H1 (cell line): ENCODE measurements at regions not wholly inside any gene's neighbourhood (a gene's known extent, or its start where the extent isn't known, plus 50 kb on each side); places are given as distances from the start of the nearest gene placed in this dataset.

Source experiments
- CTCF ChIA-PET: fragments of 300-600 bp; sonication (Branson Sonifier 250); formaldehyde crosslinking; loops from one replicate; lab custom pipeline; 2021; ENCODE audit not compliant: partially characterized antibody; lab: Charles Lee
- POLR2A ChIA-PET: fragments of 300-600 bp; sonication (Branson Sonifier 250); formaldehyde crosslinking; loops from one replicate; lab custom pipeline; 2021; ENCODE audit warnings: inconsistent platforms; ENCODE audit not compliant: partially characterized antibody; lab: Charles Lee
- DNase-seq, 2 experiments: peaks; one replicate each; pipeline versions ENCODE4 v3.0.0 to v3.0.0-alpha.2; 2010 to 2022; ENCODE audit warnings: low spot score in 2 of 2, low read depth in 1 of 2, mixed read lengths in 1 of 2
- FAIRE-seq: peaks from 2 replicates; lab custom pipeline; 2011; peaks lifted over from hg19 to GRCh38; lab: Jason Lieb, UNC
- H2AFZ ChIP-seq: 2 replicates; pipeline ENCODE4 v1.8.1; 2012; ENCODE audit warnings: low read length, inconsistent platforms
- H2AK5ac ChIP-seq: 2 replicates; pipeline ENCODE4 v1.6.1; 2013; ENCODE audit warnings: low read depth, low read length
- H2BK120ac ChIP-seq: replicated peaks from 2 replicates; pipeline ENCODE3; 2013; ENCODE audit warnings: low read depth, low read length, inconsistent platforms
- H2BK12ac ChIP-seq: 2 replicates; pipeline ENCODE4 v1.6.1; 2013; ENCODE audit warnings: low read depth, low read length
- H2BK15ac ChIP-seq: 2 replicates; pipeline ENCODE4 v1.6.1; 2013; ENCODE audit warnings: low read length
- H2BK20ac ChIP-seq: 2 replicates; pipeline ENCODE4 v1.6.1; 2013; ENCODE audit warnings: low read length
- H2BK5ac ChIP-seq: 2 replicates; pipeline ENCODE4 v1.6.1; 2013; ENCODE audit warnings: low read depth, low read length
- H3K14ac ChIP-seq: 2 replicates; pipeline ENCODE4 v1.6.1; 2013; ENCODE audit warnings: inconsistent platforms; ENCODE audit not compliant: insufficient read length
- H3K18ac ChIP-seq: 2 replicates; pipeline ENCODE4 v1.6.1; 2013; ENCODE audit warnings: low read length; ENCODE audit errors: extremely low read depth
- H3K23ac ChIP-seq: 2 replicates; pipeline ENCODE4 v1.6.1; 2013; ENCODE audit warnings: inconsistent platforms; ENCODE audit not compliant: insufficient read length
- H3K23me2 ChIP-seq: 2 replicates; pipeline ENCODE4 v1.6.1; 2013; ENCODE audit warnings: low read depth, low read length
- H3K27ac ChIP-seq: 2 replicates; pipeline ENCODE4 v1.6.1; 2011; ENCODE audit warnings: low read depth, low read length, inconsistent platforms
- H3K27me3 ChIP-seq, 4 experiments: replicated peaks in 1 of 4; 1 replicate in 1 of 4; 2 replicates in 3 of 4; pipeline versions ENCODE4 v1.6.1 to v1.8.1; 2011 to 2013; ENCODE audit warnings: low read length in 3 of 4, mild to moderate bottlenecking in 3 of 4, inconsistent platforms in 2 of 4, mixed read lengths in 2 of 4, moderate library complexity in 1 of 4; ENCODE audit not compliant: control insufficient read depth in 3 of 4, insufficient read depth in 3 of 4; ENCODE audit errors: extremely low read depth in 1 of 4
- H3K36me3 ChIP-seq, 4 experiments: 2 replicates each; pipeline versions ENCODE4 v1.6.1 to v1.8.1; 2011 to 2013; ENCODE audit warnings: mild to moderate bottlenecking in 4 of 4, low read length in 3 of 4, moderate library complexity in 2 of 4, control low read depth in 1 of 4, inconsistent platforms in 1 of 4; ENCODE audit not compliant: insufficient read depth in 4 of 4, control insufficient read depth in 2 of 4
- H3K4ac ChIP-seq: replicated peaks from 2 replicates; pipeline ENCODE3; 2013; ENCODE audit warnings: low read length, low read depth, mixed read lengths, inconsistent platforms; ENCODE audit not compliant: insufficient read length
- H3K4me1 ChIP-seq, 4 experiments: replicated peaks in 1 of 4; 1 replicate in 1 of 4; 2 replicates in 3 of 4; pipeline versions ENCODE4 v1.6.1 to v1.8.1; 2011 to 2013; ENCODE audit warnings: low read length in 3 of 4, inconsistent platforms in 2 of 4, mixed read lengths in 1 of 4; ENCODE audit not compliant: insufficient read depth in 4 of 4, control insufficient read depth in 3 of 4
- H3K4me2 ChIP-seq, 2 experiments: 2 replicates each; pipeline versions ENCODE4 v1.6.1 to v1.8.1; 2011 to 2013; ENCODE audit warnings: low read depth in 2 of 2, low read length in 2 of 2, control low read depth in 1 of 2, inconsistent platforms in 1 of 2, mild to moderate bottlenecking in 1 of 2; ENCODE audit not compliant: insufficient read depth in 1 of 2
- H3K4me3 ChIP-seq, 4 experiments: fragments of 200-600, 300-600 bp in 1 of 4; sonication (generic), shearing (Covaris generic), sonication (Bioruptor Twin) in 1 of 4; 2 replicates each; pipeline versions ENCODE4 v1.5.1 to v1.8.1; 2011 to 2016; ENCODE audit warnings: low read length in 4 of 4, low read depth in 3 of 4, control low read depth in 2 of 4, inconsistent platforms in 2 of 4, mild to moderate bottlenecking in 2 of 4, mixed read lengths in 1 of 4, moderate library complexity in 1 of 4; ENCODE audit not compliant: insufficient read depth in 2 of 4; ENCODE audit errors: extremely low read depth in 1 of 4
- H3K56ac ChIP-seq: replicated peaks from 2 replicates; pipeline ENCODE3; 2013; ENCODE audit warnings: low read depth, mild to moderate bottlenecking, mixed read lengths, low read length, inconsistent platforms; ENCODE audit not compliant: insufficient read length
- H3K79me1 ChIP-seq: 2 replicates; pipeline ENCODE4 v1.6.1; 2013; ENCODE audit warnings: low read depth, low read length, control low read depth
- H3K79me2 ChIP-seq, 2 experiments: 2 replicates each; pipeline versions ENCODE4 v1.6.1 to v1.8.1; 2012 to 2013; ENCODE audit warnings: low read length in 2 of 2, mild to moderate bottlenecking in 2 of 2, inconsistent platforms in 1 of 2; ENCODE audit not compliant: insufficient read depth in 2 of 2, control insufficient read depth in 1 of 2
- H3K9ac ChIP-seq, 4 experiments: replicated peaks in 1 of 4; 1 replicate in 1 of 4; 2 replicates in 3 of 4; pipeline versions ENCODE4 v1.6.1 to v1.8.1; 2011 to 2013; ENCODE audit warnings: low read depth in 3 of 4, low read length in 3 of 4, control low read depth in 2 of 4, mild to moderate bottlenecking in 2 of 4, moderate library complexity in 2 of 4, inconsistent platforms in 1 of 4; ENCODE audit errors: extremely low read depth in 1 of 4
- H3K9me3 ChIP-seq, 2 experiments: 2 replicates each; pipeline versions ENCODE4 v1.6.1 to v1.8.1; 2012 to 2013; ENCODE audit warnings: mild to moderate bottlenecking in 2 of 2, moderate library complexity in 2 of 2, control low read depth in 1 of 2, inconsistent platforms in 1 of 2, low read depth in 1 of 2, low read length in 1 of 2, mixed read lengths in 1 of 2; ENCODE audit not compliant: insufficient read depth in 2 of 2
- H4K20me1 ChIP-seq, 2 experiments: replicated peaks in 1 of 2; 2 replicates each; pipeline versions ENCODE3 to v1.8.1; 2011 to 2013; ENCODE audit warnings: inconsistent platforms in 2 of 2, low read length in 2 of 2, mild to moderate bottlenecking in 1 of 2; ENCODE audit not compliant: insufficient read depth in 2 of 2, control insufficient read depth in 1 of 2
- H4K5ac ChIP-seq: 2 replicates; pipeline ENCODE4 v1.6.1; 2013; ENCODE audit warnings: low read length, low read depth, mixed read lengths, inconsistent platforms; ENCODE audit not compliant: insufficient read length
- H4K8ac ChIP-seq: 2 replicates; pipeline ENCODE4 v1.8.0; 2013; ENCODE audit warnings: mild to moderate bottlenecking, moderate library complexity, low read length, inconsistent platforms; ENCODE audit not compliant: insufficient read depth; ENCODE audit errors: extremely low read depth
- H4K91ac ChIP-seq: replicated peaks from 2 replicates; pipeline ENCODE3; 2013; ENCODE audit warnings: low read length, mixed read lengths, inconsistent platforms; ENCODE audit not compliant: insufficient read length
- FOSL1 ChIP-seq: IDR thresholded peaks from 2 replicates; pipeline ENCODE4 v1.6.1; 2011; ENCODE audit warnings: mild to moderate bottlenecking, low read depth, low read length, moderate library complexity; ENCODE audit not compliant: insufficient read depth
- PHF8 ChIP-seq: fragments of 200-600 bp; sonication (generic); conservative IDR thresholded peaks from 2 replicates; pipeline ENCODE4 v1.7.1; 2012; ENCODE audit warnings: low read depth, mild to moderate bottlenecking, inconsistent platforms, low read length, moderate library complexity
- POLR2A ChIP-seq, 2 experiments: IDR thresholded peaks; 1 replicate in 1 of 2; 2 replicates in 1 of 2; pipeline ENCODE4 v1.6.1; 2011; ENCODE audit warnings: low read depth in 2 of 2, low read length in 2 of 2, mild to moderate bottlenecking in 2 of 2; ENCODE audit errors: control extremely low read depth in 1 of 2
- RFX5 ChIP-seq: IDR thresholded peaks from 2 replicates; pipeline ENCODE4 v1.6.1; 2011; ENCODE audit warnings: low read depth, low read length, improper control_type of control experiment, borderline replicate concordance
- SP1 ChIP-seq: IDR thresholded peaks from 2 replicates; pipeline ENCODE4 v1.6.1; 2011; ENCODE audit warnings: low read depth, low read length
- SUZ12 ChIP-seq: fragments of 200-600 bp; sonication (generic); IDR thresholded peaks from 2 replicates; pipeline ENCODE4 v1.6.1; 2012; ENCODE audit warnings: mild to moderate bottlenecking, inconsistent platforms, low read length, moderate library complexity, mixed read lengths
- WGBS, 2 experiments: shearing (Covaris generic) in 1 of 2; methylation state at CpG; one replicate each; pipeline versions ENCODE4 v1.1.6 to v1.1.7; 2013 to 2015; ENCODE audit warnings: low lambda C conversion rate in 2 of 2, mixed read lengths in 2 of 2, inconsistent platforms in 1 of 2, low coverage in 1 of 2, missing lambda C conversion rate in 1 of 2; ENCODE audit not compliant: insufficient replicate concordance in 2 of 2, insufficient coverage in 1 of 2, insufficient read length in 1 of 2; ENCODE audit errors: extremely low coverage in 1 of 2, missing lambda C conversion rate in 1 of 2; 5-methylcytosine and 5-hydroxymethylcytosine counted together
- TF ChIP-seq, protein P1 (sequence below): IDR thresholded peaks from 2 replicates; pipeline ENCODE4 v1.6.1; 2012; ENCODE audit warnings: low read length, inconsistent platforms
- TF ChIP-seq, protein P2 (sequence below), 3 experiments: IDR thresholded peaks; 1 replicate in 2 of 3; 2 replicates in 1 of 3; pipeline versions ENCODE4 v1.5.1 to v1.6.1; 2011; ENCODE audit warnings: low read length in 3 of 3, mild to moderate bottlenecking in 3 of 3, inconsistent platforms in 2 of 3, low read depth in 1 of 3, moderate library complexity in 1 of 3; ENCODE audit not compliant: insufficient read depth in 1 of 3; ENCODE audit errors: control extremely low read depth in 1 of 3

DNA sequence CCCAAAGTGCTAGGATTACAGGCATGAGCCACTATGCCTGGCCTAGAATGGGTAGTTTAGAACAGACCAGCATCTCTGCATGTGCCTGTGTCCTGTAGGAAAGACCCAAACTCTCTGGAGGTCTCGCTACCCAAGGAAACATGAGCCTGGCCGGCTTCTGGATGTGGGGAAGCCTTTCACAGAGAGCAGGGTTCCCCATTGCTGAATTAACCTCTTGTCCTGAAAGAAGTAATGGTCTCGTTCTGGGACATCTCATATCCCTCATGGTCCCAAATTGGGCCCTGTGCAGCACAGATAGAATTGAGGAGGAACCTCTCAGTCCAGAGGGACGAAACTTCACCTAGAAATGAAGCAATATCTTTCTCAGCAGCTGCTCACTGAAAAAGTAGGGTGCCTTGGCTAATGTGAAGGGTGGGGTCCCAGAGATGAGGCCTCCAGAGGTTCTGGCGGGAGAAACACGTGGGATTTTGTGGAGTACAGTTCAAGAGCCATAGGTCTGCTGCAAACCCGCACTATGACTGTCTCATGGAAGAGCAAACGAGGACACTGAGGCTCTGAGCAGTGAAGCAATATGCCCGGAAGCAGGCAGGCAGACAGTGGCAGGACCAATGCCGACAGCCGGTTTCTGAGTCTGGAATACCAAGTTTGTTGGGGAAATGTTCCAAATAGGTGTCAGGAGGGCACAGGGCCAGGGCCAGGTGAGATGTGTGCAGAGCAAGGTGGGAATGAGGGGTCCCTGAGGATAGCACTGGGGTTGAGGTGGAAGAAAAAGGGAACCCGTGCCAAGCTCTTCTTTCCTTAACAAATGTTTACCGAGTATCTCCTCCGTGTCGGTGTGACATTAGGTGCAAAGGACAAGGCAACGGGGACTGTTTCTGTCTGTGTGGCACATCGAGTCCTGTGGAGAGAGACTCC, 121.0 kb upstream of the TWIST2 start:
- H4K20me1 ChIP-seq = no peaks in the 10 kb centered on the region
- no peaks in the 10 kb centered on the region for H3K79me2 ChIP-seq
- no peak overlapping the region for H3K4ac ChIP-seq
- ChIA-PET POLR2A (no interaction called here), CTCF (no interaction called here)
- H4K8ac ChIP-seq = no peak overlapping the region
- no peaks in the 10 kb centered on the region for H3K9me3 ChIP-seq
- no peaks in the 10 kb centered on the region for H3K27me3 ChIP-seq
- no peak overlapping the region for H3K18ac ChIP-seq
- no peak overlapping the region for H3K14ac ChIP-seq
- H2BK120ac ChIP-seq = no peak overlapping the region
- no peak overlapping the region for H3K56ac ChIP-seq
- no peak overlapping the region for H2AK5ac ChIP-seq
- H2BK12ac ChIP-seq = no peak overlapping the region
- FAIRE-seq = no peak
- H2BK20ac ChIP-seq = no peak overlapping the region
- no peak overlapping the region for H3K4me2 ChIP-seq
- no peak overlapping the region for H4K91ac ChIP-seq
- no peak overlapping the region for H3K9ac ChIP-seq
- no peak overlapping the region for H3K23ac ChIP-seq
- no peaks in the 10 kb centered on the region for H3K4me1 ChIP-seq
- no peak for DNase-seq
- no peak overlapping the region for H2AFZ ChIP-seq
- no peak overlapping the region for H2BK15ac ChIP-seq
- no peaks in the 10 kb centered on the region for H3K79me1 ChIP-seq
- H3K4me3 ChIP-seq = no peak overlapping the region
- H3K27ac ChIP-seq = no peak overlapping the region
- no peak overlapping the region for H2BK5ac ChIP-seq
- WGBS, 2 experiments = 84% methylated on average over 16 of the region's 17 CpGs; no CpG with 5 or more reads in 1 of the 2 experiments
- no peak overlapping the region for H4K5ac ChIP-seq
- H3K23me2 ChIP-seq = no peaks in the 10 kb centered on the region
- TF ChIP-seq, protein P1, sequence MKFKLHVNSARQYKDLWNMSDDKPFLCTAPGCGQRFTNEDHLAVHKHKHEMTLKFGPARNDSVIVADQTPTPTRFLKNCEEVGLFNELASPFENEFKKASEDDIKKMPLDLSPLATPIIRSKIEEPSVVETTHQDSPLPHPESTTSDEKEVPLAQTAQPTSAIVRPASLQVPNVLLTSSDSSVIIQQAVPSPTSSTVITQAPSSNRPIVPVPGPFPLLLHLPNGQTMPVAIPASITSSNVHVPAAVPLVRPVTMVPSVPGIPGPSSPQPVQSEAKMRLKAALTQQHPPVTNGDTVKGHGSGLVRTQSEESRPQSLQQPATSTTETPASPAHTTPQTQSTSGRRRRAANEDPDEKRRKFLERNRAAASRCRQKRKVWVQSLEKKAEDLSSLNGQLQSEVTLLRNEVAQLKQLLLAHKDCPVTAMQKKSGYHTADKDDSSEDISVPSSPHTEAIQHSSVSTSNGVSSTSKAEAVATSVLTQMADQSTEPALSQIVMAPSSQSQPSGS = no peak
- TF ChIP-seq SUZ12 = no peak
- no peak for TF ChIP-seq SP1
- TF ChIP-seq RFX5 = no peak
- TF ChIP-seq FOSL1 = no peak
- TF ChIP-seq, protein P2, sequence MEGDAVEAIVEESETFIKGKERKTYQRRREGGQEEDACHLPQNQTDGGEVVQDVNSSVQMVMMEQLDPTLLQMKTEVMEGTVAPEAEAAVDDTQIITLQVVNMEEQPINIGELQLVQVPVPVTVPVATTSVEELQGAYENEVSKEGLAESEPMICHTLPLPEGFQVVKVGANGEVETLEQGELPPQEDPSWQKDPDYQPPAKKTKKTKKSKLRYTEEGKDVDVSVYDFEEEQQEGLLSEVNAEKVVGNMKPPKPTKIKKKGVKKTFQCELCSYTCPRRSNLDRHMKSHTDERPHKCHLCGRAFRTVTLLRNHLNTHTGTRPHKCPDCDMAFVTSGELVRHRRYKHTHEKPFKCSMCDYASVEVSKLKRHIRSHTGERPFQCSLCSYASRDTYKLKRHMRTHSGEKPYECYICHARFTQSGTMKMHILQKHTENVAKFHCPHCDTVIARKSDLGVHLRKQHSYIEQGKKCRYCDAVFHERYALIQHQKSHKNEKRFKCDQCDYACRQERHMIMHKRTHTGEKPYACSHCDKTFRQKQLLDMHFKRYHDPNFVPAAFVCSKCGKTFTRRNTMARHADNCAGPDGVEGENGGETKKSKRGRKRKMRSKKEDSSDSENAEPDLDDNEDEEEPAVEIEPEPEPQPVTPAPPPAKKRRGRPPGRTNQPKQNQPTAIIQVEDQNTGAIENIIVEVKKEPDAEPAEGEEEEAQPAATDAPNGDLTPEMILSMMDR (IDR thresholded peaks at IDR 0.05; ENCODE audit: control extremely low read depth in 1 of 3, insufficient read depth in 1 of 3, low read depth in 1 of 3, low read length in 3 of 3) = no peak
- no peak for TF ChIP-seq PHF8
- no peak for TF ChIP-seq POLR2A (IDR thresholded peaks at IDR 0.05; ENCODE audit: control extremely low read depth in 1 of 2, low read depth in 2 of 2, low read length in 2 of 2)
- H3K36me3 ChIP-seq = no peaks in the 10 kb centered on the region
